Psoas muscle (tissue), 7 donors: ENCODE measurements at regions not wholly inside any gene's neighbourhood (a gene's known extent, or its start where the extent isn't known, plus 50 kb on each side); places are given as distances from the start of the nearest gene placed in this dataset.

Source experiments
- ATAC-seq, 4 donors: fragments of 200-7000 bp; cut with Tn5 transposase; one replicate each; pipeline ENCODE4 v1.9.1; 2020; ENCODE audit warnings: moderate library complexity in 3 of 4, mild to moderate bottlenecking in 2 of 4
- DNase-seq, 2 donors: peaks; one replicate each; pipeline ENCODE4 v3.0.0-alpha.2; 2020
- H3K27ac ChIP-seq: fragments of 200-600 bp; one replicate; pipeline ENCODE4 v1.8.0; 2022
- H3K27me3 ChIP-seq, 3 donors: fragments of 200-600 bp in 1 of 3; one replicate each; pipeline versions ENCODE4 v1.6.1 to v1.8.0; 2013 to 2022; ENCODE audit warnings: low read length in 2 of 3, mild to moderate bottlenecking in 2 of 3, moderate library complexity in 1 of 3; ENCODE audit not compliant: insufficient read depth in 3 of 3
- H3K36me3 ChIP-seq, 2 donors: fragments of 200-600 bp in 1 of 2; one replicate each; pipeline versions ENCODE4 v1.6.1 to v1.8.0; 2013 to 2022; ENCODE audit warnings: low read depth in 1 of 2, mild to moderate bottlenecking in 1 of 2, moderate library complexity in 1 of 2; ENCODE audit not compliant: insufficient read depth in 1 of 2
- H3K4me1 ChIP-seq: fragments of 200-600 bp; one replicate; pipeline ENCODE4 v1.8.0; 2022
- H3K4me3 ChIP-seq: fragments of 200-600 bp; one replicate; pipeline ENCODE4 v1.8.0; 2022; ENCODE audit warnings: mild to moderate bottlenecking
- H3K9me3 ChIP-seq: fragments of 200-600 bp; one replicate; pipeline ENCODE4 v1.8.0; 2022
- WGBS, 3 donors: extraction: QIAGEN DNeasy Blood & Tissue Kit; methylation state at CpG; one replicate each; pipeline versions ENCODE4 v1.1.6 to v1.1.7; 2013; 5-methylcytosine and 5-hydroxymethylcytosine counted together
- intact Hi-C, 2 donors: fragments of 100-400 bp; cut with DNase I; formaldehyde crosslinking; loops; one replicate each; pipeline versions ENCODE4 v1.11.0 to v1.14.2; 2022
- TF ChIP-seq, protein P1 (sequence below): fragments of 200-600 bp; IDR thresholded peaks from one replicate; pipeline ENCODE4 v1.8.0; 2022; ENCODE audit warnings: antibody characterized with exemption
- donor health status: healthy with polysubstance abuse.
- donor health status: DM: no; HTN: no; CAD: no; lungs with moderate emphysema.
- donor health status: Bipolar disorder and iron deficiency.
- donor health status: healthy.
- donor health status: DM: yes; HTN: yes; CAD: no.
- donor health status: DM: no; HTN: no; CAD: no.
- donor health status: DM: yes; HTN: yes; CAD: no.

DNA sequence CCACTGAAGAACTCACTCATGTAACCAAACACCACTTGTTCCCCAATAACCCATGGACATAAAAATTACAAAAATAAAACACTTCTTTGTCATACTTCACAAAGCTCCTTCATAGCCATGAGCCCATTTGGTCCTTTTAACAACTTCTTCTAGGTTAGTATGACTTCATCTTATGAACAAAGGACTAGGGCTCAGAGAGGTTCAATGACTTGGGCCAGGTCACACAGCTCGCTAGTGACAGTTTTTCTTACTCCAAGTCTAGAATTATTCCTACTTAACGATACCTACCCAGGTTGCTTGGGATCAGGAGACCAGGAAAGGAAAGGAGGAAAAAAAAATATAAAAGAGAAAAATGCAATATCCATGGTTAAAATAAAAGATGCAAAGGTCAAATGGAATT, 353.4 kb downstream of the SOX9 start:
- H3K27ac ChIP-seq: no peak overlapping the region

DNA sequence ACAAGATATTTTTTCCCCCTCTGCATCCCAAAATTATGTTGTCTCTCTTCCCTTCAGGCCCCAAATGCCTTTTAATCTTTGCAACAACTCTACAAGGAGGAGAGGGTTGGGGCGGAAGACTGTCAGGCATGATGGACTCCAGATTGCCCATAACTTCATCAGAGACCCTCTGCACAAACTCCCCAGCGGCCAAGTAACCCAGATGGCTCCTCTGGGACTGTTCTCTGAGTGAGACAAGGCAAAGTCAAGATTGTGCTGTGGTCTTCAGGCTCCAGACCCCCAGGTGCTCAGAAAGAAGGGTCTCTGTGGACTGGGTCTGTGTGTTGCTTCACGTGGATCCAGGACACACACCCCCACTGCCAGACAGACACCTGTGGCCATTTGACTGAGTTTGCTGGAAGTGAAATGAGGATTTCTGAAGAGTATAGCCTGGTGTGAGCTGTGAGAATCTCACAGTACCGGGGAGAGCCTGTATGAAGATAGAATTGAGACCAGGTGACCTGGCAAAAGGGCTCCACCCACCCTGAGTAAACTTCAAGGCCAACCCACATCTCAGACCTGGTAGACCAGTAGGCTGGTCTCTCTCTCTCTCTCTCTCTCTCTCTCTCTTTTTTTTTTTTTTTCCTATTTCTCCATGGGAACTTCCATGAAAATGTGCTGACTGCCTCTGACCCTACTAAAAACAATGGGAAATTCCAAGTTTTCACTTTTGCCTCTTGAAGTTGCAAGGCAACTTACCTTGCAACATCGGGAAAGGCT, 354.1 kb downstream of the SOX9 start:
- DNase-seq (no peak), ATAC-seq (no peak)
- no peaks in the 10 kb centered on the region for H3K36me3 ChIP-seq
- WGBS, 3 donors: 81 to 82% (median 82%) methylated on average over 5 of the region's 5 CpGs
- H3K27ac ChIP-seq: no peak overlapping the region
- TF ChIP-seq, protein P1, sequence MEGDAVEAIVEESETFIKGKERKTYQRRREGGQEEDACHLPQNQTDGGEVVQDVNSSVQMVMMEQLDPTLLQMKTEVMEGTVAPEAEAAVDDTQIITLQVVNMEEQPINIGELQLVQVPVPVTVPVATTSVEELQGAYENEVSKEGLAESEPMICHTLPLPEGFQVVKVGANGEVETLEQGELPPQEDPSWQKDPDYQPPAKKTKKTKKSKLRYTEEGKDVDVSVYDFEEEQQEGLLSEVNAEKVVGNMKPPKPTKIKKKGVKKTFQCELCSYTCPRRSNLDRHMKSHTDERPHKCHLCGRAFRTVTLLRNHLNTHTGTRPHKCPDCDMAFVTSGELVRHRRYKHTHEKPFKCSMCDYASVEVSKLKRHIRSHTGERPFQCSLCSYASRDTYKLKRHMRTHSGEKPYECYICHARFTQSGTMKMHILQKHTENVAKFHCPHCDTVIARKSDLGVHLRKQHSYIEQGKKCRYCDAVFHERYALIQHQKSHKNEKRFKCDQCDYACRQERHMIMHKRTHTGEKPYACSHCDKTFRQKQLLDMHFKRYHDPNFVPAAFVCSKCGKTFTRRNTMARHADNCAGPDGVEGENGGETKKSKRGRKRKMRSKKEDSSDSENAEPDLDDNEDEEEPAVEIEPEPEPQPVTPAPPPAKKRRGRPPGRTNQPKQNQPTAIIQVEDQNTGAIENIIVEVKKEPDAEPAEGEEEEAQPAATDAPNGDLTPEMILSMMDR: no peak
- H3K9me3 ChIP-seq: peaks cover 7% of the 10 kb centered on the region
- no peak overlapping the region for H3K4me3 ChIP-seq
- intact Hi-C loops: no loop called here
- peaks cover 0 to 8% (median 0%) of the 10 kb centered on the region in 3 donors for H3K27me3 ChIP-seq
- H3K4me1 ChIP-seq: no peaks in the 10 kb centered on the region

More for the DNA sequence above, 353.4 kb downstream of the SOX9 start:
- no peak for ATAC-seq
- WGBS, 3 donors: 96 to 100% (median 96%) methylated on average over 2 of the region's 2 CpGs
- no peak for DNase-seq
- H3K4me3 ChIP-seq: no peak overlapping the region
- H3K36me3 ChIP-seq: no peaks in the 10 kb centered on the region
- TF ChIP-seq, protein P1: no peak
- H3K4me1 ChIP-seq: no peaks in the 10 kb centered on the region
- peaks cover 0 to 3% (median 0%) of the 10 kb centered on the region in 3 donors for H3K27me3 ChIP-seq
- intact Hi-C loops: no loop called here
- peaks cover 7% of the 10 kb centered on the region for H3K9me3 ChIP-seq

DNA sequence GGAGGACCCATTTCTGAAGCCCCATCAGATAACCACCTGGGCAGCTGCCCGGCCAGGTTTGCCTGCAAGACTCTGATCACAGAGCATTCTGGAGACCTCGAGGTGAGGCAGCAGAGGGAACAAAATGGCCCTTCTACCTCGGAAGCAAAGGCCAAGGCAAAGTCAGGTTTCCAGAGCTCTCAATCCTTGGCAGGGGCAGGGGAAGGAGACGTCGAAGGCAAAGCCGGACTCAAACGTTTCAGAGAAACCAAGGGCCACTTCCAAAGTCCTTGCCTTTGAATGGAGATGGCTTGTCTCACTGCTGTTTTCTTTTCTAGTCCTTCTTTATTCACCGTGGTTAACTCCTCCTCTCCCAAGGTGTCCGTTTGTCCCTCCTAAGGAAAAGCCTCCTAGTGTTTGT, 355.3 kb downstream of the SOX9 start:
- ATAC-seq (no peak), DNase-seq (no peak)
- Histone ChIP-seq H3K4me3 (no peak overlapping the region), H3K9me3 (peaks cover 7% of the 10 kb centered on the region), H3K4me1 (no peaks in the 10 kb centered on the region), H3K36me3 (no peaks in the 10 kb centered on the region), H3K27ac (no peak overlapping the region), H3K27me3 (peaks cover 0 to 13% (median 0%) of the 10 kb centered on the region in 3 donors)
- TF ChIP-seq, protein P1: no peak
- intact Hi-C loops: no loop called here
- 47 to 54% (median 53%) methylated on average over 9 of the region's 9 CpGs for WGBS, 3 donors

DNA sequence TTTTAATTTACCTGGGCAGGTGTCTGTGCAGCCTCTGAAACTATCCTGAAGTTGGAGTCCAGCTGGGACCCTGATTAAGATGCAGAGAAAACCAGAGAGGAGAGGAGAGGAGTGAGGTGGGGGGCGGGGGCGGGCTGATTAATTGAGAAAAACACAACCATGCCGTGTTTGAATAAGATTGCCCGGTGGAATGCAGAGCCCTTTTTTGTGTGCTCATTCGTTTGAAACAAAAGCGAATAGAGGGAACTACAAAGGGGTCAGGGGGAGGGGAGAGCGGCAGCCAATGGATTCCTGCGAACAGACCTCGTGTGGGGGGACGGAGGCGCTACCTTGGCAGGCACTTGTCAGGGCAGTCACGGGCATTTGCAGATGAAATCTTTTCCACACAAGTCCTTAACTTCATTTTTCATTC, 355.8 kb downstream of the SOX9 start:
- TF ChIP-seq, protein P1: no peak
- intact Hi-C loops: no loop called here
- Histone ChIP-seq H3K36me3 (no peaks in the 10 kb centered on the region), H3K4me1 (no peaks in the 10 kb centered on the region), H3K4me3 (no peak overlapping the region), H3K9me3 (peaks cover 7% of the 10 kb centered on the region), H3K27ac (no peak overlapping the region), H3K27me3 (peaks cover 0 to 13% (median 0%) of the 10 kb centered on the region in 3 donors)
- 32 to 44% (median 37%) methylated on average over 12 of the region's 12 CpGs for WGBS, 3 donors
- no peak for ATAC-seq
- no peak for DNase-seq

DNA sequence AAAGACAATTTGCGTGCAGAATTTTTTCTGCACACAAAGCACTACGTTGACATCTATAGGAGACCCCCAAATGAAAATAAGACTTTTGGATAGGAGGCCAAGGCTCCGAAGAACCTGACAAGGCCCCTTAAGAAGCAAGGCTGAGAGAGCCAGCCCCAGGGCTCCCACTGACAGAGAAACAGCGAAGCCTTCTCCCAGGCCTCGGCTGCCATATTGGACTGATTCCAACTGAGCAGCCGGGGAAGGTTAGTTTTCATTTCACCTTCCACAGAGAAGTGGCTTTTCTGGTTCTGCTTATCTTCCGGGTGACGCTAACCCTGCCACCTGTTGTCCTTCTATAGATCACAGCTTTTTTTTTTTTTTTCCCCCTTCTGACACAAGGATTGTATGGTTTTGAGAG, 356.7 kb downstream of the SOX9 start:
- intact Hi-C loops: no loop called here

More for the DNA sequence above, 356.7 kb downstream of the SOX9 start:
- ATAC-seq (no peak), DNase-seq (no peak)
- H3K36me3 ChIP-seq: no peaks in the 10 kb centered on the region
- H3K27ac ChIP-seq: no peak overlapping the region
- H3K4me3 ChIP-seq: no peak overlapping the region
- no peaks in the 10 kb centered on the region for H3K4me1 ChIP-seq
- TF ChIP-seq, protein P1: no peak
- H3K27me3 ChIP-seq: peaks cover 0 to 13% (median 0%) of the 10 kb centered on the region in 3 donors
- H3K9me3 ChIP-seq: peaks cover 7% of the 10 kb centered on the region
- 41 to 51% (median 44%) methylated on average over 8 of the region's 8 CpGs for WGBS, 3 donors
